Esophagus muscularis mucosa (tissue), 4 donors: ENCODE measurements at regions not wholly inside any gene's neighbourhood (a gene's known extent, or its start where the extent isn't known, plus 50 kb on each side); places are given as distances from the start of the nearest gene placed in this dataset.

Source experiments
- EP300 ChIP-seq: sonication (generic); formaldehyde crosslinking; IDR thresholded peaks from one replicate; pipeline ENCODE4 v1.6.1; 2017; ENCODE audit warnings: antibody characterized with exemption
- POLR2A ChIP-seq: fragments of 450-650 bp; IDR thresholded peaks from one replicate; pipeline ENCODE4 v1.6.1; 2017; ENCODE audit warnings: antibody characterized with exemption, moderate library complexity, mild to moderate bottlenecking, low read depth
- TF ChIP-seq, protein P1 (sequence below), 3 experiments: fragments of 200-600 bp in 2 of 3; fragments of 450-650 bp in 1 of 3; sonication (generic) in 2 of 3; IDR thresholded peaks; one replicate each; pipeline ENCODE4 v1.5.1; 2017 to 2019; ENCODE audit warnings: antibody characterized with exemption in 3 of 3, mild to moderate bottlenecking in 2 of 3, moderate library complexity in 1 of 3

DNA sequence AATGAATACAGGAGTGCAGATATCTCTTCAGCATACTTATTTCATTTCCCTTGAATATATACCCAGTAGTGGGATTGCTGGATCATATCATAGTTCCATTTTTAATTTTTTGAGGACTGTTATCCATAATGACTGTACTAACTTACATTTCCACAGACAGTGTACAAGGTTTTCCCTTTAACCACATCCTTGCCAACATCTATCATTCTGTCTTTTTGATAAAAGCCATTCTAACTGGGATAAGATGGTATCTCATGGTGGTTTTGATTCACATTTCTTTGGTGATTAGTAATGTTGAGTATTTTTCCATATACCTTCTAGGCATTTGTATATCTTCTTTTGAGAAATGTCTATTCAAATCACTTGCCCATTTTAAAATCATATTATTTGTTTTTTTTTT lies 325.2 kb downstream of the CYP26B1 start:
- TF ChIP-seq, protein P1, sequence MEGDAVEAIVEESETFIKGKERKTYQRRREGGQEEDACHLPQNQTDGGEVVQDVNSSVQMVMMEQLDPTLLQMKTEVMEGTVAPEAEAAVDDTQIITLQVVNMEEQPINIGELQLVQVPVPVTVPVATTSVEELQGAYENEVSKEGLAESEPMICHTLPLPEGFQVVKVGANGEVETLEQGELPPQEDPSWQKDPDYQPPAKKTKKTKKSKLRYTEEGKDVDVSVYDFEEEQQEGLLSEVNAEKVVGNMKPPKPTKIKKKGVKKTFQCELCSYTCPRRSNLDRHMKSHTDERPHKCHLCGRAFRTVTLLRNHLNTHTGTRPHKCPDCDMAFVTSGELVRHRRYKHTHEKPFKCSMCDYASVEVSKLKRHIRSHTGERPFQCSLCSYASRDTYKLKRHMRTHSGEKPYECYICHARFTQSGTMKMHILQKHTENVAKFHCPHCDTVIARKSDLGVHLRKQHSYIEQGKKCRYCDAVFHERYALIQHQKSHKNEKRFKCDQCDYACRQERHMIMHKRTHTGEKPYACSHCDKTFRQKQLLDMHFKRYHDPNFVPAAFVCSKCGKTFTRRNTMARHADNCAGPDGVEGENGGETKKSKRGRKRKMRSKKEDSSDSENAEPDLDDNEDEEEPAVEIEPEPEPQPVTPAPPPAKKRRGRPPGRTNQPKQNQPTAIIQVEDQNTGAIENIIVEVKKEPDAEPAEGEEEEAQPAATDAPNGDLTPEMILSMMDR (IDR thresholded peaks at IDR 0.05) = no peak
- no peak for TF ChIP-seq EP300
- TF ChIP-seq POLR2A = no peak
